IPS-18c (cell line): ENCODE measurements at regions not wholly inside any gene's neighbourhood (a gene's known extent, or its start where the extent isn't known, plus 50 kb on each side); places are given as distances from the start of the nearest gene placed in this dataset.
"Not testable (repeated sequence)": the region's sequence is repeated elsewhere in the genome, so short reads cannot be mapped to it uniquely, and the experiment has no call there.

Experiments
- H3K4me3 ChIP-seq: 2 replicates; pipeline ENCODE4 v1.7.0; 2013; ENCODE audit warnings: low read depth, mild to moderate bottlenecking, low read length, moderate library complexity; ENCODE audit not compliant: insufficient read depth
- H3K9me3 ChIP-seq: one replicate; pipeline ENCODE4 v1.6.1; 2013; ENCODE audit warnings: mild to moderate bottlenecking, low read length, moderate library complexity; ENCODE audit not compliant: control insufficient read depth, insufficient read depth

DNA sequence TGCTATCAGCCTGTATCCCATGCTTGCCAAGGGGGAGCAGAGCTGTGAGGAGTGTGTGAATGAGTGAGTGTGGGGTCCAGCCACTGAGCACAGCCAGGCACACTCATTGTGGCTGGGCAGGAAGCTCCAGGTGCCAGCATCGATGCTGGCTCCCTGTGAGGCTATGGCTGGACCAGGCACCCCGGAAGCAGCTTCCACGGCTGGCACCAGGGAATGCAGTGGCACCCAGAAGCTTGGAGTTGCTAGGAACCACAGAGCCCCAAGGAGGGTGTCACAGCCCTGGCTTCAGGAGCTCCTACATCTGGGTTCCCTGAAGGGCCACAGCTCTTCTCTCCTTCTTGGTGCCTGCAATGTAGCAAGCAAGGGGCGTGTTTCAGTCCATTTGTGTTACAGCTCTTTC, 625.9 kb upstream of the RAG2 start:
- Histone ChIP-seq H3K4me3 (no peak overlapping the region), H3K9me3 (peaks cover 4% of the 10 kb centered on the region)

DNA sequence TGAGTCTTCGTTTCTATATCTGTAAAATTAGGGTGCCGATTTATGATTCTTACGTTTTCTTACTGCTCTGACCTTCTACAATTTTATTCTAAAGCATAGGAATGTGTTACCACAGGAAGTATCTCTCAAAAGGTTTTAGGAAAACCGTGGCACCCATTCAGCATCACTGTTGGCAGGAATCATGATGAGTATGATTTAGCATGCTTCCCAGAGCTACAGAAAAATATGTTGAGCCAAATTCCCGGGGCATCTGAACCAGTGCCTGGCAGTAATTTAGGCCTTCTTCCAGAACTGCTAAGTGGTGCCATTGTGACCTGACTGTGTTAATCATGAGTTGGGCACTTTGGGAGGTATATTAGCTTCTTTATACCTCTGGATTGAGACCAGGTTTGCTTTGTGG, 605.0 kb upstream of the RAG2 start:
- no peak overlapping the region for H3K4me3 ChIP-seq
- H3K9me3 ChIP-seq, result peaks cover 2% of the 10 kb centered on the region

DNA sequence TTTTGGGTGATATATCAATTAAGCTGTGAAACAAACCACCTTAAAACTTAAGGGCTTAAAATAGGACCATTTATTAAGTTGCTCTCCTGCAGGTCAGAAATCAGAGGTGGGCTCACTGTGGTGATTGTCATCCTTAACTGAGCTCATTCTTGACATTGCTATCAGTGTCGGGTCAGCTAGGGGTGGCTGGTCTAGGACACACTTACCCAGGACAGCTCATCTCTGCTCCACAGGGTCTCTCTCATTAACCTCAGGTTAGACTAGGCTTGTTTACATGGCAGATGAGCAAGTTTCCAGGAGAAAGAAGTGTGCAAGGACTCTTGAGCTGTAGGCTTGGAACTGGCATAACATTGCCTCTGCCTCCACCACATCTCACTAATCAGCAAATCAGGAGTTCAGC, 601.0 kb upstream of the RAG2 start:
- H3K4me3 ChIP-seq, result no peak overlapping the region
- H3K9me3 ChIP-seq, result peaks cover 6% of the 10 kb centered on the region

DNA sequence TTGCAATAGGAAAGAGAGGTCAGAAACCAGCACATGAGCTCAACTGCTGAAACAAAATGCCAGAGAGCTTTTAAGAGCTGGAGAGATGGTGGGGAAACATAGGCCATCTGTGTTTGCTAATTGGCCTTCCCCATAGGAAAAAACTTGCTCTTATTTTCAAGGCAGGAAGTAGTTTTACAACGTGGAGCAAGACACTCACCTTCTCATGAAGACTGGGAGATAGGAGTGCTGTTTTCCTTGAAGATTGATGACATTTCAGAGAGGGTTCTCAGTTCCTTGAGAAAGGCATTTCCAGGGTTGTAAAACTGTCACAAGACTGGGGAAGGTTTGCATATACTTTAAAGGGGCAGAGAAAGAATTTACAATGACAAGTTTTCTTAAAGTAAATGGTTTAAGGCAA, 586.3 kb upstream of the RAG2 start:
- H3K9me3 ChIP-seq, result no peaks in the 10 kb centered on the region
- no peak overlapping the region for H3K4me3 ChIP-seq

DNA sequence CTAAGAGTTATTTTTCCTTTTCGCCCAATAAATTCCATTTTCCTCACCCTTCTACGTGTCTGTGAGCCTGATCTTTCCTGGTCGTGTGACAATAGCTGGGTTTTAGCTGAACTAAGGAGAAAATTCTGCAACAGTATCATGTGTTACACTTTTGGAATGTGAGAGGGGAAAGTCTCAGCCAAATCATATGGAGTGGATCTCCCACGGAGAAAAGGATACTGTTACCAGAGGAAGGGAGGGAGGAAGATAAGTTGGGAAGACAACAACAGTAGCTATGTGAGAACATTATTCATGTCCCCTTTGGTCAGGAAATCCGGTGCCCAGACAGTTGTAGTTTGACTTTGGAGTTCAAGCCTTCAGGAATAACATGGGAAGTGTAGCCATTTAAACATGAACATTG, 584.0 kb upstream of the RAG2 start:
- Histone ChIP-seq H3K4me3 (no peak overlapping the region), H3K9me3 (no peaks in the 10 kb centered on the region)

DNA sequence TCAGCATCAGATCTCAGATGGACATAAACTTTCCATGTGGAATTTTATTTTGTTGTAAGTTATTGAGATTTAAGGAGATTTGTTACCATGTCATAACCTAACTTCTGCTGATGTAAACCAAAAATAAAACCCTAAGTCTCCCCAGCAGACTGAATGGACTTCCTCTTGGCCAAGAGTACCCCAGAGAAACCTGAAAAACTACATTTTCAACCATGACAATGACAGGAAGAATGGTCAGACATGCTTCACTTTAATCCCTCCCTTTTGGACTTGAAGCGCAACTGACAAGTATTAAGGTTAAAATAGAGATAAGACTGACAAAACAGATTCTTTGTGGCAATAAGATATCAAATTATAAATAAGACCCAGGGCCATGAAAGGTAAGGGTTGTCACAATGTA, 579.7 kb upstream of the RAG2 start:
- Histone ChIP-seq H3K9me3 (no peaks in the 10 kb centered on the region), H3K4me3 (no peak overlapping the region)

DNA sequence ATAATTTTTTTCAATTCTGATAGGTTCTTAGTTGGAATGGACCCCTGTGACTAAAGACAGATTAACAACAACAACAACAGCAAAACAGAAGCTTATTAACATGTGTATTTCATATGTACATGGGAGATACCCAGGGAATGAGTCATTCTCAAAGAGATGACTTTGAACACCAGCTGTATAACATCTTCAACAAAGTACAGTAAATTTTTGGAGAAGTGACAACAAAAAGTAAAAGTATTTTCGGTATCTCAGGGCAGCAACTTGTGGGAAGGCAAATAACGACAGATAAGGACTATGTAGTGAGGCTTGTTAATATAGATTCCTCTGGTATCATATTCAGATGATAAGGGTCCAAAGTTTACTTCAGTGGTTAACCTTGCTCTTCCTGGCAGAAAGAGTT, 573.4 kb upstream of the RAG2 start:
- H3K9me3 ChIP-seq, result no peaks in the 10 kb centered on the region
- H3K4me3 ChIP-seq, result no peak overlapping the region

DNA sequence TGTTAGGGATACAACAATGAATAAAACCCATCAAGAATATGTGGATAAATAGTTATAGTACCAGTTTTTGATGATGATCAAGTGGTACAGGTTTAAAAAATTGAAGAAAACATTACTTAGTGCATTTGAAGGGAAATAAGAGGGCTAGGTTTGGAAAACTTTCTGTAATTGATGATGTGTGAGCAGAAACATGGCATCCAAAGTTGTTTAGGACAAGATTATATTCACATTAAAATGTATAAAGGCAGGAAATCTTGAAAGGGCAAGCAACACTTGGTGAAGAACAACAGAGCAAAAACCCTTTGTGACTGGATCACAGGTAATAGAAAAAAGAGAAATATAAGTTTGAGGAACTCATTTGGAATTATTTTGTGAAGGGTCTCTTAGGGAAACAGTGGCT, 572.3 kb upstream of the RAG2 start:
- Histone ChIP-seq H3K9me3 (no peaks in the 10 kb centered on the region), H3K4me3 (no peak overlapping the region)

DNA sequence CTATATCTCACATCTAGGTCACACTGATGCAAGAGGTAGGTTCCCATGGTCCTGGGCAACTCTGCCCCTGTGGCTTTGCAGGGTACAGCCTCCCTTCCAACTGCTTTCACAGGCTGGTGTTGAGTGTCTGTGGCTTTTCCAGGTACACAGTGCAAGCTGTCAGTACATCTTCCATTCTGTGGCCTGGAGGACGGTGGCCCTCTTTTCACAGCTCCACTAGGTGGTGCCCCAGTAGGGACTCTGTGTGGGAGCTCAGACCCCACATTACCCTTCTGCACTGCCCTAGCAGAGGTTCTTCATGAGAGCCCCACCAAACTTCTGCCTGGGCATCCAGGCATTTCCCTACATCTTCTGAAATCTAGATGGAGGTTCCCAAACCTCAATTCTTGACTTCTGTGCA, 547.4 kb upstream of the RAG2 start:
- H3K4me3 ChIP-seq, H3K9me3 ChIP-seq: not testable (repeated sequence)

DNA sequence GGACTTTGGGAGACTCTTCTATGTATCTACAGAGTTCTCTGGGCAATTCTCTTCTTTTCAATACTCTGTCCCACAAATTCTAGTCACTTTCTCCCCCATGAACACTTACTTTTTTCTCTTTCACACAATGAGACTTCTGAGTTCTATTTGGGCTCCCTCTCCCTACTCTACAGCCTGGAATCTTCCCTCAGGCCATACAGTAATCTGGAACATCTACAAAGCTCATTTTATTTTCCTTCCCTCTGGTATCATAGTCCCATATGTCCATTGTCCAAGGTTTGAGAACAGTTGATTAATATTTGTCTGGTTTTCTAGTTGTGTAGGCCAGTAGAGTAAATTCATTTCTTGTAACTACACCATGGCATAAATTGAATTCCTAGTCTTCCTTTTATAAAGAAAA, 544.6 kb upstream of the RAG2 start:
- H3K9me3 ChIP-seq, result no peaks in the 10 kb centered on the region

DNA sequence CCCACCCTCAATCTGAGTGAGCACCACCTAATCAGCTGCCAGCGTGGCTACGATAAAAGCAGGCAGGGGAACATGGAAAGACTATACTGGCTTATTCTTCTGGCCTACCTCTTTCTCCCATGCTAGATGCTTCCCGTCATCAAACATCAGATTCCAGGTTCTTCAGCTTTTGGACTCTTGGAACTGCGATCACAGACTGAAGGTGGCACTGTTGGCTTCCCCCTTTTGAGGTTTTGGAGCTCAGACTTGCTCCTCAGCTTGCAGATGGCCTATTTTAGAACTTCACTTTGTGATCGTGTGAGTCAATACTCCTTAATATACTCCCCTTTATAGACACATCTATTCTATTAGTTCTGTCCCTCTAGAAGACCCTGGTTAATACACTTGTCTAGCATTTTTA, 543.7 kb upstream of the RAG2 start:
- Histone ChIP-seq H3K9me3 (peaks cover 2% of the 10 kb centered on the region), H3K4me3 (no peak overlapping the region)

More for the DNA sequence above, 544.6 kb upstream of the RAG2 start:
- no peak overlapping the region for H3K4me3 ChIP-seq

DNA sequence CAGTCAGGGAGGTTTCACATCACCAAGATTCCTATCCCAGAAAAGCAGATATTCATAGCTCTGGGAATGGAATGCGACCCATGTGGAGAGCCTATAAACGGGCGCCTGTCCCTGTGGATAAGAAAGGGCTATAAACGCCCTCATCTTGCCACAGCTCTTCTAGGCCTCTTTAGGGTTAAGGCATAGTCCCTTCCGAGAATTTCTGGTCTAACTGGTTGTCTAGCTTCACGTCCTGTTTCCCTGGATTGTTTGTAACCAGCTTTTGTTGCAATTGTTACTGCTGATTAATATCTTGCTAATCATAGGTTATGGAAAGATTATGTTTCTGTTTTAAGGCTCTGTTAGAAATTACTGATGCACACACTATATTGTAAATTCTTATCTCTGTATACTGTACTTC, 537.6 kb upstream of the RAG2 start:
- H3K9me3 ChIP-seq, H3K4me3 ChIP-seq: not testable (repeated sequence)

DNA sequence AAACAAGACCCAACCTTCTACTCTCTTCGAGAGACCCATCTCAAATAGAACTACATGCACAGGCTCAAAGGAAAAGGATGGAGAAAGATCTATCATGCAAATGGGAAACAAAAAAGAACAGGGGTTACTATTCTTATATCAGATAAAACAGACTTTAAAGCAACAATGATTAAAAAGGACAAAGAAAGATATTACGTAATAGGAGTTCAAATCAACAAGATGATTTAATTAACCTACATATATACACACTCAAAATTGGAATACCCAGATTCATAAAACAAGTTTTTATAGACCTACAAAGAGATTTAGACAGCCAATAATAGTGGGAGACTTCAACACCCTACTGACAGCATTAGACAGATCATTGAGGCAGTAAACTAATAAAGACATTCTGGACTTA, 536.6 kb upstream of the RAG2 start:
- Histone ChIP-seq H3K9me3 (peaks cover 2% of the 10 kb centered on the region), H3K4me3 (no peak overlapping the region)

DNA sequence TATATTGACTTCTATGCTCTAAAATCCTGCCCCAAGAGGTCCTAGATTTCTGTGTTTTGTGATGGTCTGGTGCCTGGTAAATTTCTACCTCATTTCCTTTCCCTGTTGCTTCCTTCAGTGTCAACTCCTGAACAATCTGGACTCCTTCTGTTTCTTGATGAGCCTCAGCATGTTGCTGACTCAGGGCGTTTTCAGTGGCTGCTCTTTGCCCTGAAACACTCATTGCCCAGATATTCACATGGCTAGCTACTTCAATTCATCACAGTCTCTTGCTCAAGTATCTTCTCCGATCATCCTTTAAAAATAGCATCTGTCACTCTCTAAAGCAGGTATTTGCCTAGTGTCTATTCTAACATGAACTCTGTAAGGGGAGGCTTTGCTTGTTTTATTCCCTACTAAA, 526.3 kb upstream of the RAG2 start:
- no peak overlapping the region for H3K4me3 ChIP-seq
- no peaks in the 10 kb centered on the region for H3K9me3 ChIP-seq

DNA sequence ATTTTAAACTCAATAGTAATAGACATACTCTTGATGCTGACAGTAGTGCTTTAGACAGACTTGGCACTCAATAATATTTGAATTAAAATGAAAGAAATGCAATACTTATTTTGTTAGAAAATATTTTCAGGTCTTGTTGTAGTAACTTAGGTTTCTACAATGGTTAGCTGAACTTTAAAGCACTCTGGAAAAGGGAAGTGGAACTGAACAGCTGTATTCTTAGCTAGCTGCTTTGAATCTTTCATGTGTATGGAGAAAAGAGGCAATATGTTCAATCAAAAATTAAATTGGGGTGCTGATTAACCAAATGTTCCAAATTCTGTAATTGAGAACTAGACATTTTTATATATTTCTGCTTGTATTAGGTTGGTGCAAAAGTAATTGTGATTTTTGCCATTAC, 517.9 kb upstream of the RAG2 start:
- Histone ChIP-seq H3K9me3 (no peaks in the 10 kb centered on the region), H3K4me3 (no peak overlapping the region)

DNA sequence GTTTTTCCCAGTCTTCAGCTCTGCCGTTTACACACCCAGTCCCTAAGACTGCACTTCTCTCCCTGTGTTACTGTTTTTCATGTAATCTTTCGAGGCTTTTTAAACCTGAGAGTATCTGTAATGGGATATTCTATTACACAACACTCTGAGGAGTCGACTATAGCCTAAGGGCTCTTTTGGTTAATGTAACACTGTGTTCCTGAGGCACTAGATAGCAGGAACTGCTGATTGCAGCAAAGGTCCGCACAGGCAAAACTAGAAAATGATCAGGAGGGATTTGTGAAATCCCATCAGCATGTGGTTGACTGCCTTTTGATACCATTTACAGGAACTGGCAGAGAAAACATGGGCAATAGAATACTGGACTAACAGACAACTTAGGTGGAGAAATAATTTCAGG, 512.3 kb upstream of the RAG2 start:
- Histone ChIP-seq H3K9me3 (no peaks in the 10 kb centered on the region), H3K4me3 (no peak overlapping the region)

DNA sequence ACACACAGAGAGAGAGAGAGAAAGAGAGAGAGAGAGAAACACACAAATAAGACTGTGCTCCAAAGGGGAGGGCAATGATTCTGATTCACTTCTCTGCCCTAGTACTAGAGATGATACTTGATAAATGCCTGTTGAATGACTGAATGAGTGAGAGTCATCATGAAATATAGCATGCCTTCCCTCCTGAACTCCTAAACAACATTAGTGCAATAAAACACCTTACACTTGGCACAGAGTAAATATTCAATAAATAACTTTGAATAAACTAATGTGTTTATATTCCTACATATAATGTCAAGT, 511.2 kb upstream of the RAG2 start:
- H3K4me3 ChIP-seq, result no peak overlapping the region
- H3K9me3 ChIP-seq, result no peaks in the 10 kb centered on the region

DNA sequence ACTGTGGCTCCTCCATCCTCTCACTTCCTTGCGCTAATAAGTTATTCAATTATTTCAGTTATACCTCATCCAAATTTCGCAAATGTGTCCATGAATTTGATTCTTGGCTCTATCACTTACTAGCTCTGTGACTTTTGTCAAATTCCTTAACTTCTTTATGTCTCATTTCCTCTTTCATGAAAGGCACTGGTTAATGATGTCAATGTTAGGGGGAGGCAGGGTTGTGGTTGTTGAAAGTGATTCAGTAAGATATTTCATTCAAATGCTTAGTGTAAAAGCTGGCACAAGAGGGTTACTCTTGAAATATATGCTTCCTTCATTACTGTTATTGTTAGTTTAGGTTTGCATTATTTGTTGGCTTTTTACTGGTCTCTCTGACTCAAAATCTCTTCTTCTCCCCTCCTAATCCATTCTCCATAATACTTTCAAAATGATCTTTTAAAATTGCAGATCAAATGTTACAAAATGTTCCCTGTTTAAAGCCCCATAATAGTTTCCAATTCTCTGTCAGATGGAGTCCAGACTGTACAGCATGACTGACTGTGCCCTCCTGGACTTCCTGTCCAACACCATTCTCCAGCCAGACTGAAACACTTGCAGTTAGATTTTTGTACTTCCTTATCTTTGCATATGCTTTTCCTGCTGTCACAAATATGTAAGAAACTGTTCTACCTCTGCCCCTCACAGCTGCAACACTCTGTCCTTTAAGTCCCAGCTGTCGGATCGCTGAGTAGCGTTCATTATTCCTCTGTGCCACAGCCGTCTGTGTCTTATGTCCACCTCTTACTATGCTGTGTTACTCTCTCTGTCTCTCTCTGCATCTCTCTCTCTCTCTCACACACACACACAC, 510.6 kb upstream of the RAG2 start:
- no peaks in the 10 kb centered on the region for H3K9me3 ChIP-seq
- H3K4me3 ChIP-seq, result no peak overlapping the region

DNA sequence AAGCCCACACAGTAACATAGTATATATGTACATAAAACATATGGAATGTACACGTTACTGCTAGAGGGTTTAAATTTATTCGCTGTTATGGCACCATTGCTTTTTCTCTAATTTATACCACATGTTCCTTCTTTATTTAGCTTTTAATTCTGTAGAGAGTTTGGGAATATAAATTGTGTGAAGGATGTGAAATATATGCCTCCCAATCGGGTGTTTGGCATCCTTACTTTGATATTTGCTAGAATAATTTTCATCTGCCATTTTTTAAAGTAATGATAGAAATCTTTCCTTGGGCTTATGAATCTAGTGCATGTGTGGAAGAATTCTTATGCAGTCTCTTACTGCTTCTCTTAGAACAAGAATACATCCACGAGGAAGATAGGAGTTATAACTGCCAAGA, 509.8 kb upstream of the RAG2 start:
- Histone ChIP-seq H3K4me3 (no peak overlapping the region), H3K9me3 (no peaks in the 10 kb centered on the region)
